ENCODE measurements at regions not wholly inside any gene's neighbourhood (a gene's known extent, or its start where the extent isn't known, plus 50 kb on each side); places are given as distances from the start of the nearest gene placed in this dataset.

GRCh38 chr4:58602022-58602421, 1491.8 kb upstream of the IGFBP7 start:
- Mint-ChIP-seq H3K27ac (ENCODE audit: low read depth) (no peak overlapping the region), H3K27me3 (no peaks in the 10 kb centered on the region)
- ATAC-seq (replicated peaks; ENCODE audit: extremely low read depth, poor library complexity, severe bottlenecking), result no peak

GRCh38 chr4:58600290-58600689, 1490.1 kb upstream of the IGFBP7 start:
- Mint-ChIP-seq H3K36me3 (ENCODE audit: insufficient read depth) (no peaks in the 10 kb centered on the region), H3K27me3 (no peaks in the 10 kb centered on the region), H3K4me1 (no peaks in the 10 kb centered on the region), H3K27ac (ENCODE audit: low read depth) (no peak overlapping the region), H3K9me3 (peaks cover 17% of the 10 kb centered on the region), H3K4me3 (no peak overlapping the region)
- ATAC-seq (replicated peaks; ENCODE audit: extremely low read depth, poor library complexity, severe bottlenecking), result no peak
- DNase-seq (ENCODE audit: low spot score in 2 of 2), result no peak

More at GRCh38 chr4:58602022-58602421, 1491.8 kb upstream of the IGFBP7 start:
- Mint-ChIP-seq H3K4me3 (no peak overlapping the region), H3K9me3 (peaks cover 13% of the 10 kb centered on the region), H3K4me1 (no peaks in the 10 kb centered on the region), H3K36me3 (ENCODE audit: insufficient read depth) (no peaks in the 10 kb centered on the region)
- no peak for DNase-seq (ENCODE audit: low spot score in 2 of 2)

GRCh38 chr4:58590722-58591121, 1480.5 kb upstream of the IGFBP7 start:
- Mint-ChIP-seq H3K27me3 (no peaks in the 10 kb centered on the region), H3K27ac (ENCODE audit: low read depth) (no peak overlapping the region), H3K9me3 (peaks cover 27% of the 10 kb centered on the region), H3K4me3 (no peak overlapping the region), H3K36me3 (ENCODE audit: insufficient read depth) (no peaks in the 10 kb centered on the region), H3K4me1 (no peaks in the 10 kb centered on the region)
- ATAC-seq (replicated peaks; ENCODE audit: extremely low read depth, poor library complexity, severe bottlenecking) (no peak), DNase-seq (ENCODE audit: low spot score in 2 of 2) (no peak)

GRCh38 chr4:58587856-58588255, 1477.7 kb upstream of the IGFBP7 start:
- Mint-ChIP-seq H3K9me3 (peaks cover 29% of the 10 kb centered on the region), H3K27me3 (no peaks in the 10 kb centered on the region), H3K4me1 (no peaks in the 10 kb centered on the region), H3K27ac (ENCODE audit: low read depth) (no peak overlapping the region), H3K4me3 (no peak overlapping the region), H3K36me3 (ENCODE audit: insufficient read depth) (no peaks in the 10 kb centered on the region)
- DNase-seq (ENCODE audit: low spot score in 2 of 2) (no peak), ATAC-seq (replicated peaks; ENCODE audit: extremely low read depth, poor library complexity, severe bottlenecking) (no peak)

GRCh38 chr4:58566260-58566659, 1456.1 kb upstream of the IGFBP7 start:
- Mint-ChIP-seq H3K27ac (ENCODE audit: low read depth) (no peak overlapping the region), H3K4me3 (no peak overlapping the region), H3K36me3 (ENCODE audit: insufficient read depth) (no peaks in the 10 kb centered on the region), H3K27me3 (no peaks in the 10 kb centered on the region), H3K4me1 (no peaks in the 10 kb centered on the region), H3K9me3 (peaks cover 18% of the 10 kb centered on the region)
- DNase-seq (ENCODE audit: low spot score in 2 of 2), result no peak
- ATAC-seq (replicated peaks; ENCODE audit: extremely low read depth, poor library complexity, severe bottlenecking), result no peak

GRCh38 chr4:58564695-58565475, 1454.7 kb upstream of the IGFBP7 start:
- peaks cover 18% of the 10 kb centered on the region for H3K9me3 Mint-ChIP-seq
- H3K4me1 Mint-ChIP-seq, result no peaks in the 10 kb centered on the region

GRCh38 chr4:58561170-58561569, 1451.0 kb upstream of the IGFBP7 start:
- Mint-ChIP-seq H3K9me3 (peaks cover 24% of the 10 kb centered on the region), H3K27me3 (no peaks in the 10 kb centered on the region), H3K4me3 (no peak overlapping the region), H3K27ac (ENCODE audit: low read depth) (no peak overlapping the region), H3K36me3 (ENCODE audit: insufficient read depth) (no peaks in the 10 kb centered on the region), H3K4me1 (no peaks in the 10 kb centered on the region)
- no peak for DNase-seq (ENCODE audit: low spot score in 2 of 2)
- ATAC-seq (replicated peaks; ENCODE audit: extremely low read depth, poor library complexity, severe bottlenecking), result no peak

More at GRCh38 chr4:58564695-58565475, 1454.7 kb upstream of the IGFBP7 start:
- Mint-ChIP-seq H3K4me3 (no peak overlapping the region), H3K36me3 (ENCODE audit: insufficient read depth) (no peaks in the 10 kb centered on the region), H3K27ac (ENCODE audit: low read depth) (no peak overlapping the region), H3K27me3 (no peaks in the 10 kb centered on the region)
- DNase-seq (ENCODE audit: low spot score in 2 of 2), result no peak
- ATAC-seq (replicated peaks; ENCODE audit: extremely low read depth, poor library complexity, severe bottlenecking), result no peak

- no peak overlapping the region for H3K27ac Mint-ChIP-seq (ENCODE audit: low read depth)
Measured at GRCh38 chr4:58560736-58561135, 1450.6 kb upstream of the IGFBP7 start.

GRCh38 chr4:58553679-58554078, 1443.5 kb upstream of the IGFBP7 start:
- H3K27ac Mint-ChIP-seq (ENCODE audit: low read depth), result no peak overlapping the region

More at GRCh38 chr4:58560736-58561135, 1450.6 kb upstream of the IGFBP7 start:
- H3K27me3 Mint-ChIP-seq, result no peaks in the 10 kb centered on the region
- no peaks in the 10 kb centered on the region for H3K36me3 Mint-ChIP-seq (ENCODE audit: insufficient read depth)
- no peak overlapping the region for H3K4me3 Mint-ChIP-seq
- H3K9me3 Mint-ChIP-seq, result peaks cover 23% of the 10 kb centered on the region
- no peak for DNase-seq (ENCODE audit: low spot score in 2 of 2)
- H3K4me1 Mint-ChIP-seq, result no peaks in the 10 kb centered on the region
- ATAC-seq (replicated peaks; ENCODE audit: extremely low read depth, poor library complexity, severe bottlenecking), result no peak

GRCh38 chr4:58553031-58553430, 1442.8 kb upstream of the IGFBP7 start:
- H3K36me3 Mint-ChIP-seq (ENCODE audit: insufficient read depth), result no peaks in the 10 kb centered on the region
- H3K9me3 Mint-ChIP-seq, result peaks cover 10% of the 10 kb centered on the region
- ATAC-seq (replicated peaks; ENCODE audit: extremely low read depth, poor library complexity, severe bottlenecking), result no peak
- no peaks in the 10 kb centered on the region for H3K4me1 Mint-ChIP-seq
- no peak overlapping the region for H3K4me3 Mint-ChIP-seq
- no peaks in the 10 kb centered on the region for H3K27me3 Mint-ChIP-seq
- H3K27ac Mint-ChIP-seq (ENCODE audit: low read depth), result no peak overlapping the region
- DNase-seq (ENCODE audit: low spot score in 2 of 2), result no peak

More at GRCh38 chr4:58553679-58554078, 1443.5 kb upstream of the IGFBP7 start:
- no peak for DNase-seq (ENCODE audit: low spot score in 2 of 2)
- Mint-ChIP-seq H3K4me3 (no peak overlapping the region), H3K36me3 (ENCODE audit: insufficient read depth) (no peaks in the 10 kb centered on the region), H3K27me3 (no peaks in the 10 kb centered on the region), H3K9me3 (peaks cover 10% of the 10 kb centered on the region), H3K4me1 (no peaks in the 10 kb centered on the region)
- ATAC-seq (replicated peaks; ENCODE audit: extremely low read depth, poor library complexity, severe bottlenecking), result no peak

- no peak for ATAC-seq (replicated peaks; ENCODE audit: extremely low read depth, poor library complexity, severe bottlenecking)
- H3K4me3 Mint-ChIP-seq, result no peak overlapping the region
- DNase-seq (ENCODE audit: low spot score in 2 of 2), result no peak
- no peaks in the 10 kb centered on the region for H3K36me3 Mint-ChIP-seq (ENCODE audit: insufficient read depth)
- H3K27me3 Mint-ChIP-seq, result no peaks in the 10 kb centered on the region
- H3K9me3 Mint-ChIP-seq, result peaks cover 6% of the 10 kb centered on the region
- H3K27ac Mint-ChIP-seq (ENCODE audit: low read depth), result no peak overlapping the region
- H3K4me1 Mint-ChIP-seq, result no peaks in the 10 kb centered on the region
Measured at GRCh38 chr4:58551676-58552075, 1441.5 kb upstream of the IGFBP7 start.

- Mint-ChIP-seq H3K27me3 (no peaks in the 10 kb centered on the region), H3K4me1 (no peaks in the 10 kb centered on the region), H3K9me3 (peaks cover 16% of the 10 kb centered on the region), H3K4me3 (no peak overlapping the region), H3K36me3 (ENCODE audit: insufficient read depth) (no peaks in the 10 kb centered on the region), H3K27ac (ENCODE audit: low read depth) (no peak overlapping the region)
- DNase-seq (ENCODE audit: low spot score in 2 of 2) (no peak), ATAC-seq (replicated peaks; ENCODE audit: extremely low read depth, poor library complexity, severe bottlenecking) (no peak)
Measured at GRCh38 chr4:58543465-58543864, 1433.3 kb upstream of the IGFBP7 start.

GRCh38 chr4:58541926-58542325, 1431.7 kb upstream of the IGFBP7 start:
- Mint-ChIP-seq H3K4me1 (no peaks in the 10 kb centered on the region), H3K27ac (ENCODE audit: low read depth) (no peak overlapping the region), H3K36me3 (ENCODE audit: insufficient read depth) (no peaks in the 10 kb centered on the region), H3K4me3 (no peak overlapping the region), H3K9me3 (peaks cover 16% of the 10 kb centered on the region), H3K27me3 (no peaks in the 10 kb centered on the region)
- no peak for DNase-seq (ENCODE audit: low spot score in 2 of 2)
- ATAC-seq (replicated peaks; ENCODE audit: extremely low read depth, poor library complexity, severe bottlenecking), result no peak

All from central memory CD8-positive, alpha-beta T cell (primary cell).